ENCODE measurements at regions not wholly inside any gene's neighbourhood (a gene's known extent, or its start where the extent isn't known, plus 50 kb on each side); places are given as distances from the start of the nearest gene placed in this dataset.

- TF ChIP-seq JUNB (IDR thresholded peaks at IDR 0.05) (no peak), REST (IDR thresholded peaks at IDR 0.05) (no peak), ESRRA (IDR thresholded peaks at IDR 0.05; ENCODE audit: borderline replicate concordance, low read length) (no peak), HOXA7 (CRISPR knock-in tag; IDR thresholded peaks at IDR 0.05) (no peak)
- WGBS (ENCODE audit: missing lambda C conversion rate) = 62% methylated on average over 16 of the region's 16 CpGs
- H3K4me1 ChIP-seq = no peaks in the 10 kb centered on the region
- POLR2A ChIA-PET = no interaction called here
- CTCF ChIA-PET = no interaction called here
- ATAC-seq (no peak), FAIRE-seq (no peak), DNase-seq (ENCODE audit: low read depth in 1 of 2, low spot score in 1 of 2) (no peak)
- H3K4me2 ChIP-seq = no peak overlapping the region
- no peak overlapping the region for H3K4me3 ChIP-seq
- no peak overlapping the region for H3K27ac ChIP-seq
- no peaks in the 10 kb centered on the region for H3K9me3 ChIP-seq
These were observed 61.4 kb upstream of the TRPM1 start for GRCh38 chr15:31162721-31163510.

GRCh38 chr15:31163769-31164572, 62.4 kb upstream of the TRPM1 start:
- H3K9me3 ChIP-seq = no peaks in the 10 kb centered on the region
- FAIRE-seq = no peak

More at GRCh38 chr15:31163769-31164572, 62.4 kb upstream of the TRPM1 start:
- no peaks in the 10 kb centered on the region for H3K4me1 ChIP-seq
- TF ChIP-seq RNF2 (IDR thresholded peaks at IDR 0.05; ENCODE audit: borderline replicate concordance, low read depth) = no peak
- no peak for TF ChIP-seq TP53 (CRISPR knock-in tag; IDR thresholded peaks at IDR 0.05)
- TF ChIP-seq CTCF (IDR thresholded peaks at IDR 0.05) = no peak
- TF ChIP-seq MAZ (IDR thresholded peaks at IDR 0.05; ENCODE audit: borderline replicate concordance, low read depth, low read length) = no peak
- TF ChIP-seq HDAC2 (IDR thresholded peaks at IDR 0.05) = no peak
- no peak for TF ChIP-seq PBX3 (IDR thresholded peaks at IDR 0.05)
- TF ChIP-seq SREBF2 (IDR thresholded peaks at IDR 0.05) = no peak
- no peak for TF ChIP-seq FOXS1 (CRISPR knock-in tag; IDR thresholded peaks at IDR 0.05)
- no peak for TF ChIP-seq RAD21 (conservative IDR thresholded peaks at IDR 0.05 in 1 of 2, IDR thresholded peaks at IDR 0.05 in 1 of 2)
- TF ChIP-seq MAX (IDR thresholded peaks at IDR 0.05) = no peak
- TF ChIP-seq BHLHE40 (IDR thresholded peaks at IDR 0.05; ENCODE audit: low read depth, low read length) = no peak
- TF ChIP-seq HOXA7 (CRISPR knock-in tag; IDR thresholded peaks at IDR 0.05) = no peak
- no peak for TF ChIP-seq JUN (IDR thresholded peaks at IDR 0.05)
- TF ChIP-seq ATOH8 (CRISPR knock-in tag; IDR thresholded peaks at IDR 0.05; ENCODE audit: low read depth) = no peak
- no peak for TF ChIP-seq NPAS2 (CRISPR knock-in tag; IDR thresholded peaks at IDR 0.05; ENCODE audit: borderline replicate concordance)
- no peak; a peak in 1 of 6 replicates for ATAC-seq
- no peak overlapping the region for H3K4me3 ChIP-seq
- CTCF ChIA-PET = no interaction called here
- no peak for DNase-seq (ENCODE audit: low read depth in 1 of 2, low spot score in 1 of 2)
- POLR2A ChIA-PET = no interaction called here
- no peak overlapping the region for H3K4me2 ChIP-seq
- WGBS (ENCODE audit: missing lambda C conversion rate) = 57% methylated on average over 6 of the region's 6 CpGs
- H3K27ac ChIP-seq = no peak overlapping the region

Data from A549 (cell line).